GM21529 (cell line): ENCODE measurements at regions not wholly inside any gene's neighbourhood (a gene's known extent, or its start where the extent isn't known, plus 50 kb on each side); places are given as distances from the start of the nearest gene placed in this dataset.

Experiments
- ATAC-seq: cut with Tn5 transposase; IDR thresholded peaks from one replicate; pipeline ENCODE4 v1.9.1; 2021; ENCODE audit not compliant: unreplicated experiment

DNA sequence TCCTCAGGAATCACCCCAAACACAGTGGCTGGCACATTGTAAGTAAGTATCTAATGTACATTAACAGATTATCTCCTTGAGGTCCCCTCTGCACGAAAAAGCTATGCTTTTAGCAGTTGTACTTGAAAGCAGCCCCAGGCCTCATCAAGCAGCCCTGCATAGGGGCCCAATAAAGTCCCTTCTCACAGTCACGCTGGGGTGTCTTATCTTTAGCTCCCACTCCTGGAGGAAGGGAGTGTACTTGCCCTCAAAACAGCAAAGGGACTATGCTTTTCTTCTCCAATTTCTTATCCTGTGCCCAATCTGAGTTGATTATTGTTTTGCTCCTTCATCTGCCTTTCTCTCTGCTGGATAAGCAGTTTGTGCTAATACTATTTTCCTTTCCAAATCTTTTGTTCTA lies 168.8 kb upstream of the PLXNA2 start:
- no peak for ATAC-seq

- ATAC-seq, result no peak
Observed at GRCh38 chr1:208418667-208419066, 174.5 kb upstream of the PLXNA2 start.

GRCh38 chr1:208419746-208420420 lies 175.7 kb upstream of the PLXNA2 start:
- ATAC-seq, result no peak

DNA sequence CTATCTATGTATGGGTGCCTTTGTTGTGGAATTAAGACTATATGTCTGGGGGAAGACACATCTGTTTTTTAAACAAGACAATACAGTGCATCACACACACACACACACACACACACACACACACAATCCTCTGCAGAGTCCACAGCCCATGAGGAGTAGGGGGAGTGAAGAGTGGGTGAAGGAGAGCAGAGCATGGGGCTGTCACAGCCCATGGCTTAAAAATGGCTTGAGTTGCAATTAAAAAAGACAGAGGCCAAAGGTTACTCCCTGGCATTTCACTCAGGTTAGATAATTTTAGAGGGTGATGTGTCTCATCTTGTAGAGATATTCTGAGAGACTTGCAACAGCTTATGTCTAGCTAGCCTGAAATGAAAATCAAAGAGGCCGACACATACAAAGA lies 176.5 kb upstream of the PLXNA2 start:
- no peak for ATAC-seq

GRCh38 chr1:208421486-208421885 lies 177.3 kb upstream of the PLXNA2 start:
- ATAC-seq, result no peak

DNA sequence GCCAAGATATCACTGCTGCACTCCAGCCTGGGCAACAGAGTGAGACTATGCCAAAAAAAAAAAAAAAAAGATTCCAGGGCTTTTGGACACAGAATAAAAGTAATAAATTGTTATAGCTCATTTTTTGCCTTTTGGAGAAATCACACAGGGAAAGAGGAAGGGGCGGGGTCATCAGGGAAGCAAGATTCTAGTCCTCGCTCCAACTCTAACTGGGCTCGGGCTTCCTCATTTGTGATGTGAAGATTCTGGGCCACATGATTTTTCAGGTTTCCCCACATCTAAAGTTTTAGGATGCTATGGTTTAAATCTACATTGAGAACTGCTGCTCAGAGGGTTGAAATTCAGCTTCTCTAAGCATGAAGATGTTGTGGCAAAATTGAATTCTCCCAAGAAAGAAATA lies 179.3 kb upstream of the PLXNA2 start:
- no peak for ATAC-seq

DNA sequence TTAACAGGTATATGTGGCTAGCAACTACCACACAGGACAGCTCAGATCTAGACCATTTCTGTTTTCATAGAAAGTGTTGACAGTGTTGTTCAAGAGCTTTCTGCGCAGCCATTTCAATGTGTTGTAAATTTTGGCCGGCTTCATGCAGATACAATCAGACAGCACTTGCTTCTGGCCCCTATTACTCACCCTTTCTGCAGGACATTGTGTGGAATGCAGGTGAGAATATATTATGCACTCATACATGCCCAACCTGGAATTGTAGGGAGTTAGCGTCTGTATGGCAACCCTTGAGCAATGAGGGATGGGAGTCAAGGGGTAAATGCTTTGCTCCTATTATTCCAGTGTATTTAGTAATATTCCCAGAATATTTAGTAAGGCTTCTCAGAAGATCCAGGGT lies 180.9 kb upstream of the PLXNA2 start:
- no peak for ATAC-seq

GRCh38 chr1:208430220-208430619 lies 186.0 kb upstream of the PLXNA2 start:
- no peak for ATAC-seq

- ATAC-seq, result no peak
Observed at GRCh38 chr1:208431721-208432120, 187.5 kb upstream of the PLXNA2 start.

GRCh38 chr1:208432346-208432745 lies 188.2 kb upstream of the PLXNA2 start:
- no peak for ATAC-seq

- no peak for ATAC-seq
Observed at GRCh38 chr1:208433086-208433485, 188.9 kb upstream of the PLXNA2 start.

GRCh38 chr1:208433971-208434370 lies 189.8 kb upstream of the PLXNA2 start:
- ATAC-seq, result no peak

DNA sequence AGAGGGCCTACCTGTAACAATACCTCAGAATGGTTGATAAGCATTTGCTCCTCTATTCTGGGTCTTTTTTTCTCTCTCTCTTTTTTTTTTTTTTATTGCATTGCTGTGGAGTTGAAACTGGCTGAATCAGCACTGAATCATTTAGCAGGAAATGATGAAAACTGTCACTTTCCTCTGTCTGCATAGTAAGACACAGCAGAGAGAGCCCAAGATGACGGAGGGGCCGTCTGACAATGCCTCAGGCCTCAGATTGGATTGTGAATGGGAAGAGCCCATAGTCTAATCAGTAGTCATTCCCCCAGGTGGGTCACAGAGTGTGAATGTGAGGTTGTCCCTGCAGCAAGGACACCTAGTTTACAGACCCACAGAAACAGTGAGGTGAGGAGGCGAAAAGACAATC lies 193.2 kb upstream of the PLXNA2 start:
- ATAC-seq, result no peak

DNA sequence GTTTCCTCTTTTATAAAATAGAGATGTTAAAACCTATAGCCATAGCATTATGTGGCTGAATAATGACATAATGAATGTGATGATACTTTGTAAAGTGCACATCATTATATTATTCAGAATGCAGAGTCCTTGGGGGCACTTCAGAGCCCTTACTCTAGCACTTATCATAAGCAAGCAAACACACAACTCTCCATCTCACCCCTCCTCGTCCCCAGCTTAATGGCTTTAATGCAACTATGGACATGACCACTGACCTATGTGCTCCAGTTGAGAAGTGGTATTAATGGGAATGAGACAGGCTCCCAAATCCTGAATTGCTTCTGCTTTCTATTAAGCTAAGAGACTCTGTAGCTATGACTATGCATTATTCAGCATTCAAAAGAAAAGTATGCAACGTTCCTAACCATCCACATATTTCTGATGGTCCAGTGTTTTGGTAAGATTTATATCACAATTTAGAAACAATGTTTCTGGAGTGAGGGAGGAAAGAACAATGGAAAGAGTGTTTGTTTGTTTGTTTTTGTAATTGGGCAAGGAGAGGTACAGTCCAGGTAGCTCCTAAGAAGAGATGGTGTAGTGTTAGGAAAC lies 194.0 kb upstream of the PLXNA2 start:
- no peak for ATAC-seq

DNA sequence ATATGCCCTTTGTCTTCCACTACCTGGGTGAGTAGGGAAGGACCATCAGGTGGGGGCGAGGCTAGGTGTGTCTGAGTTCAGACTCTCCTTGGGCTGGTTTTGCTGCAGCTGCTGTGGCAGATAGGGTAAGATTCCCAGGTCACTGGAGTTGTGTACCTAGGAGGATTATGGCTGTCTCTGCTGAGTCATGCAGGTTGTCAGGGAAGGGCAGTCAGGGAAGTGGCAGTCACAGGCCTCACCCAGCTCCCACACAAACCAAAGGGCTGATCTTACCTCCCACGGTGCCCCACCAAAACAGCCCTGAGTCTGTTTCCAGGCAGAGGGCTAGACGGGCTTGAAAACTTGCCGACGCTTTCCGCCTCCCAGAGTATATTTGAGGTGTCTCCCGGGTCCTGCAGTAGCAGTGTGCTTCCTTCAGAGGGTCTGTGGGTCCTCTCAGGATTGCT lies 201.6 kb upstream of the PLXNA2 start:
- ATAC-seq, result no peak

DNA sequence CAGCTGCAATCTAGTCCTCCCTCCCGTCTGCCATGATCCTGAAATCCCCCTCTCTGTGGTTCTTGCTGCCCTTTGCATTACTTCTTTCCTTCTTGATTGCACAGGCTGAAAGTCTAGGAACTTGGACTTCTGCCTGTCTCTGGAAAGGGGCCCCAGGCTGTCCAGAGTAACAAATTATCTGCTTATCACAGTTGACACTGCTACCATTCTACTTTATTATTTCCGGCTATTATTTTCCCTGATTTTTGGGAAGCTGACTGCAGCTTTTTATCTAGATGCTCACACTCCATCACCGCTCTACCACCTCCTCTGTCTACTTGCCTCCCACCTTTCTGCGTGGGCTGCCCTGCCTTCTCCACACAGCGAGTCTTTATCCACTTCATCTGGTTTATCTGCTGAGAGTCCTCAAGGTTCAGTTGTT lies 202.1 kb upstream of the PLXNA2 start:
- no peak for ATAC-seq

DNA sequence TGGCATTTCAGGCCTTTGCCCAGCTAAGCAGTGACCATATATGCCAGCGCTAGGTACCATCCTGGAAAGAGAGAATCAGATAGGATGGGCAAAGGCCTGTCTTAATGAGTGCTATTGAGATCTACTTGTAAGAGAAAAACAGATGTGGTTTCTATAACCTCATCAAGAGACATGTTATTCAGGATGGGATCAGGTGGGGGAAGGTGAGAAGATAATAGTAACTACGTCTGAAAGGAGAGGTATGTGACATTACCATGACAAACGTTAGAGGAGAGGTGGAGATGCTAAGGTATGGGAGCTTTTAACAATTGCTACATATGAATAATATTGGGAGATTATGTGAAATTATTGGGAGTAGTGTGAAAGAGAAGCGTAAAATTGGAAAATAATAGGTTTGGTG lies 204.2 kb upstream of the PLXNA2 start:
- ATAC-seq, result no peak

DNA sequence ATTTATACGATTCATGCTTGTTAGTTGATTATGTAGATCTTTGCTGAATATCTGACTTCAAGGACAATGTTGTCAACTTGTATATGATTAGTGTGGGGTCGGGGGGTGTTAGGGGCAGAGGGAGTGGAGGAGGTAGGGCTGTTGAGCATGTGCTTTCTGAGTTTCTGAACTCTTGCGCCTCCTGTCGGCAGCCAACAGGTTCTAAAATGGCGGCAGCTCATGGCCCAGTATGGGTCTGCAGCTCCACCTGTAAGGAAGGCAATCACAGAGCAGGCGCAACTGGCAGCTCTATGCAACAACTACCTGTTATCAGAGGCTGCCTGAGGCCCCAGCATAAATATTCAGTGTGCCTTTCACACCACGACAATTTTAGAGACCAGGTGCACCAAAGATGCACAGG lies 205.8 kb upstream of the PLXNA2 start:
- no peak for ATAC-seq

DNA sequence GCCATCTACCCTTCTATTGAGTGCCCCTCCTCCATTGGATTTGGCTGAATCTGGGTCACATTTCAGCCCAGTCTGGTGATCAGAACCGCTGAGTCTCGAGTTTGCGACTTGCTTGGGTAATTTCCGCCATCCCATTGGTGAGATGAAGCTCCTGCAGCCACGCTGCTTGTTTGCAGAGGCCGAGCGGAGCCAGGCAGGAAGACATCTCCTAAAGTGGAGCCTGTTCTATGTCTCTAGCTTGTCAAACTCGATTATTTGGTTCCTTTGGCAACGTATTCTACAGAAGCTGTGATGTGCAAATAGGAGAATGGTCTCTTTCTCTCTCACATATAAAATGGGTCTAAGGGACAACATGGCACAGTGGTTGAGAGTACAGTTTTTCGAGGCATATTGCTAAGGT lies 206.8 kb upstream of the PLXNA2 start:
- no peak for ATAC-seq

DNA sequence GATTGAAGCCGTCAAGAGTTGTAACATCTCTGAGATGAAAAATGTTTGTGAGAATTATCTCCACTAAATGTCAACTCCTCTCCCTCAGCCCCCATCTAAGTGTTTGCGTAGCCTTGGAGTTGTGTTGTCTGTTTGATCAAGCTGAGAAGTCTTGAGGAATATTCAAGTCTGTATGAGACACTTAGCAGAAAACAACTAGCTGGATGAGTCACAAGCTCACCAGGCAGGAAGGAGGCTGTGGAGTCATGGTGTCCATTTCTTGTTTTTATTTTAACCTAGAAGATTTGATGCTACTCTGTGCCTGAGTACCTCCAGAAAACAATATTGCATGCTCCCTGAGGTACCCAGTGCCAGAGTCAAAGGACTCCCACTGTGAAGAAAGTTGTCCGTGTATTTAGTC lies 211.6 kb upstream of the PLXNA2 start:
- no peak for ATAC-seq

DNA sequence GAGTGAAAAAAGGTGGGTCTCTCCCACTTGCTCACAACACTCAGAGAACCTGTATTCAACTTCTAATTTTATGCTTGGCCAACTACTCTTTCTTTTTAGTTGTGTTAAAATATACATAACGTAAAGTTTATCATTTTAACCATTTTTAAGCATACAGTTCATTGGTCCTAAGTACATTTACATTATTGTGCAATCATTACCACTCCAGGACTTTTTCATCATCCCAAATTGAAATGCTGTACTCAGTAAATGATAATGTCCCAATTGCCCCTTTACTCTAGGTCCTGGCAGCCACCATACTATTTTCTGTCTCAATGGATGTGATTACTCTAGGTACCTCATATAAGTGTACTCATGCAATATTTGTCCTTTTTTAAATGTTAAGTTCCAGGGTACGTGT lies 212.3 kb upstream of the PLXNA2 start:
- ATAC-seq, result no peak

DNA sequence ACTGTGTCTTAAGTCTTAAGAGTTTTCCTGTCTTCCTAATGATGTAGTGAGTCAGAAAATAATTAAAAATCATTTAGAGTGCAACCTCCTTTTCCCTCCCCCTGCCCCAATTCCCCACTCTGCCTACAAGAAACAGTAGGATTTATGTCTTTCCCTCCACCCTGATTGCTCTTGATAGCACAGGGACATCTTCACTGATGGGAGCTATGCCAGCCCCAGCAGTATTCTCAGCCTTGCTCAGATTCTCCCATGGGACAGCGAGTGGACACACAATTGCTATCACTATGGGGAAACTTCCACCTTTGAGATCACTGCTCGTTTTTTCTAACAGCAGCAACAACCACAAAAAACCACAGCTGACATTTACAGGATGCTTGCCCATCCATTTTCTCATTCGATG lies 216.6 kb upstream of the PLXNA2 start:
- no peak for ATAC-seq

- ATAC-seq, result no peak
Observed at GRCh38 chr1:208461680-208462079, 217.5 kb upstream of the PLXNA2 start.
